K562 (cell line): ENCODE measurements at regions not wholly inside any gene's neighbourhood (a gene's known extent, or its start where the extent isn't known, plus 50 kb on each side); places are given as distances from the start of the nearest gene placed in this dataset.

Experiments used
- C11orf30 ChIP-seq: fragments of 450-650 bp; IDR thresholded peaks from 2 replicates; pipeline ENCODE4 v1.6.1; 2016; ENCODE audit warnings: low read depth, mild to moderate bottlenecking
- MAFK ChIP-seq: IDR thresholded peaks from 2 replicates; pipeline ENCODE4 v1.6.1; 2011; ENCODE audit warnings: low read length, improper control_type of control experiment
- MTF1 ChIP-seq: fragments of 250-450 bp; sonication (Bioruptor Pico); IDR thresholded peaks from 2 replicates; pipeline ENCODE4 v1.9.0; 2021; ENCODE audit warnings: moderate library complexity, mild to moderate bottlenecking, inconsistent platforms, borderline replicate concordance
- ZNF354B ChIP-seq: fragments of 250-450 bp; sonication (Bioruptor Pico); IDR thresholded peaks from 2 replicates; pipeline ENCODE4 v1.4.0; 2020

GRCh38 chr22:48485149-48486133 lies 1342.2 kb downstream of the BRD1 start:
- TF ChIP-seq ZNF354B (CRISPR knock-in tag) (no peak), MAFK (no peak), C11orf30 (no peak), MTF1 (CRISPR knock-in tag) (no peak)
